ENCODE measurements at regions not wholly inside any gene's neighbourhood (a gene's known extent, or its start where the extent isn't known, plus 50 kb on each side); places are given as distances from the start of the nearest gene placed in this dataset.

DNA sequence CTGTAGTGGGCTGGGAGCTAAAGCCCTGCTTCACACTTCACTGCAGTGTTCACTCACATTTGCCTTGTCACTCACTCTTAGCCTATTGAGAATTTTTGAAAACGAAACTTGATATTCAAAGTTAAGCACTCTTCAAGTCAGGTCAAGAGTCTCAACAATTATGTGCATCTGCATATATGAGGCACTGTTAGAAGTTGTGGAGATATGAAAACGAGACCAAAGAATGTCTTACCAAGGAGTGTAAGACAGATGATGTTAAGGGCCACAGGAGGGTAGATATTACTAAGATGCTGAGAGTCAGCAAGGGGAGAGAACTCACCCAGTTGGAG, 64.7 kb upstream of the GJA8 start:
- H3K27me3 ChIP-seq (ENCODE audit: low read length): no peaks in the 10 kb centered on the region
- DNase-seq: no peak
- intact Hi-C loops (cut with micrococcal nuclease): loop anchor here (10.0 kb wide), 1 partner anchor 53 kb away; no protein-coding TSS in a partner anchor
- no peak for TF ChIP-seq EZH2phosphoT487 (IDR thresholded peaks at IDR 0.05; ENCODE audit: borderline replicate concordance, low read length)
- TF ChIP-seq, protein P1, sequence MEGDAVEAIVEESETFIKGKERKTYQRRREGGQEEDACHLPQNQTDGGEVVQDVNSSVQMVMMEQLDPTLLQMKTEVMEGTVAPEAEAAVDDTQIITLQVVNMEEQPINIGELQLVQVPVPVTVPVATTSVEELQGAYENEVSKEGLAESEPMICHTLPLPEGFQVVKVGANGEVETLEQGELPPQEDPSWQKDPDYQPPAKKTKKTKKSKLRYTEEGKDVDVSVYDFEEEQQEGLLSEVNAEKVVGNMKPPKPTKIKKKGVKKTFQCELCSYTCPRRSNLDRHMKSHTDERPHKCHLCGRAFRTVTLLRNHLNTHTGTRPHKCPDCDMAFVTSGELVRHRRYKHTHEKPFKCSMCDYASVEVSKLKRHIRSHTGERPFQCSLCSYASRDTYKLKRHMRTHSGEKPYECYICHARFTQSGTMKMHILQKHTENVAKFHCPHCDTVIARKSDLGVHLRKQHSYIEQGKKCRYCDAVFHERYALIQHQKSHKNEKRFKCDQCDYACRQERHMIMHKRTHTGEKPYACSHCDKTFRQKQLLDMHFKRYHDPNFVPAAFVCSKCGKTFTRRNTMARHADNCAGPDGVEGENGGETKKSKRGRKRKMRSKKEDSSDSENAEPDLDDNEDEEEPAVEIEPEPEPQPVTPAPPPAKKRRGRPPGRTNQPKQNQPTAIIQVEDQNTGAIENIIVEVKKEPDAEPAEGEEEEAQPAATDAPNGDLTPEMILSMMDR (conservative IDR thresholded peaks at IDR 0.05; ENCODE audit: low read depth, low read length): no peak
- no peak for TF ChIP-seq EZH2 (IDR thresholded peaks at IDR 0.05; ENCODE audit: low read length, unreplicated experiment)
- ChIA-PET CTCF (no interaction called here), POLR2A (ENCODE audit: unreplicated experiment) (no interaction called here)
- no peaks in the 10 kb centered on the region for H4K20me1 ChIP-seq (ENCODE audit: low read length)
- H3K4me1 ChIP-seq (ENCODE audit: insufficient read depth, low read length): peaks cover 13% of the 10 kb centered on the region
- H3K36me3 ChIP-seq (ENCODE audit: low read depth, low read length): no peaks in the 10 kb centered on the region
- H3K79me2 ChIP-seq (ENCODE audit: low read length): no peaks in the 10 kb centered on the region
- ATAC-seq: no peak
- no peak overlapping the region for H3K9ac ChIP-seq (ENCODE audit: low read length)
- no peak overlapping the region for H3K27ac ChIP-seq (ENCODE audit: low read length)
- no peaks in the 10 kb centered on the region for H3F3A ChIP-seq (ENCODE audit: low read length, unreplicated experiment)
- H3K9me2 ChIP-seq (replicated peaks; ENCODE audit: low read length): no peaks in the 10 kb centered on the region
- no peaks in the 10 kb centered on the region for H3K9me3 ChIP-seq (ENCODE audit: low read length)
- no peak overlapping the region for H3K4me3 ChIP-seq (ENCODE audit: low read length)
- 0 out of 2 replicates have a peak overlapping the region, but pooled peaks have one; percentile 16 for H2AFZ ChIP-seq (ENCODE audit: low read length)
- no TSS peak for BruUV-seq (replicated peaks)
- H3K4me2 ChIP-seq (ENCODE audit: low read length): no peak overlapping the region

GRCh38 chr1:147840909-147841308, 61.7 kb upstream of the GJA8 start:
- H3K9ac ChIP-seq (ENCODE audit: low read length): no peak overlapping the region
- no peak overlapping the region for H3K27ac ChIP-seq (ENCODE audit: low read length)
- ChIA-PET CTCF (no interaction called here), POLR2A (ENCODE audit: unreplicated experiment) (interaction anchor here (0.7 kb wide), 1 partner anchor 370 kb away, joined by 4 read pairs; no protein-coding TSS in a partner anchor)
- DNase-seq (no peak), ATAC-seq (no peak)
- TF ChIP-seq EZH2phosphoT487 (IDR thresholded peaks at IDR 0.05; ENCODE audit: borderline replicate concordance, low read length) (no peak), EZH2 (IDR thresholded peaks at IDR 0.05; ENCODE audit: low read length, unreplicated experiment) (no peak)
- TF ChIP-seq, protein P1 (conservative IDR thresholded peaks at IDR 0.05; ENCODE audit: low read depth, low read length): peak; percentile 36
- H3K9me2 ChIP-seq (replicated peaks; ENCODE audit: low read length): no peaks in the 10 kb centered on the region
- no peaks in the 10 kb centered on the region for H3K36me3 ChIP-seq (ENCODE audit: low read depth, low read length)
- intact Hi-C loops (cut with micrococcal nuclease): no loop called here
- no peak overlapping the region for H3K4me3 ChIP-seq (ENCODE audit: low read length)
- no peaks in the 10 kb centered on the region for H3K27me3 ChIP-seq (ENCODE audit: low read length)
- no TSS peak for BruUV-seq (replicated peaks)
- no peaks in the 10 kb centered on the region for H4K20me1 ChIP-seq (ENCODE audit: low read length)
- no peak overlapping the region for H2AFZ ChIP-seq (ENCODE audit: low read length)
- no peaks in the 10 kb centered on the region for H3K9me3 ChIP-seq (ENCODE audit: low read length)
- H3K4me2 ChIP-seq (ENCODE audit: low read length): no peak overlapping the region
- peaks cover 6% of the 10 kb centered on the region; the same call in 1 of the 2 replicates for H3K4me1 ChIP-seq (ENCODE audit: insufficient read depth, low read length)
- H3F3A ChIP-seq (ENCODE audit: low read length, unreplicated experiment): no peaks in the 10 kb centered on the region
- no peaks in the 10 kb centered on the region for H3K79me2 ChIP-seq (ENCODE audit: low read length)

- Histone ChIP-seq H4K20me1 (ENCODE audit: low read length) (no peaks in the 10 kb centered on the region), H3K36me3 (ENCODE audit: low read depth, low read length) (no peaks in the 10 kb centered on the region), H3K9me3 (ENCODE audit: low read length) (no peaks in the 10 kb centered on the region), H3K4me2 (ENCODE audit: low read length) (no peak overlapping the region), H3K9ac (ENCODE audit: low read length) (no peak overlapping the region), H3K4me3 (ENCODE audit: low read length) (no peak overlapping the region), H3K4me1 (ENCODE audit: insufficient read depth, low read length) (peaks cover 2% of the 10 kb centered on the region; the same call in 1 of the 2 replicates), H2AFZ (ENCODE audit: low read length) (no peak overlapping the region), H3F3A (ENCODE audit: low read length, unreplicated experiment) (no peaks in the 10 kb centered on the region), H3K9me2 (replicated peaks; ENCODE audit: low read length) (no peaks in the 10 kb centered on the region), H3K27ac (ENCODE audit: low read length) (no peak overlapping the region), H3K79me2 (ENCODE audit: low read length) (no peaks in the 10 kb centered on the region), H3K27me3 (ENCODE audit: low read length) (no peaks in the 10 kb centered on the region)
- BruUV-seq (replicated peaks): no TSS peak
- TF ChIP-seq EZH2 (IDR thresholded peaks at IDR 0.05; ENCODE audit: low read length, unreplicated experiment) (no peak), EZH2phosphoT487 (IDR thresholded peaks at IDR 0.05; ENCODE audit: borderline replicate concordance, low read length) (no peak)
- TF ChIP-seq, protein P1 (conservative IDR thresholded peaks at IDR 0.05; ENCODE audit: low read depth, low read length): no peak
- DNase-seq (no peak), ATAC-seq (no peak)
- CTCF ChIA-PET: no interaction called here
- intact Hi-C loops (cut with micrococcal nuclease): no loop called here
- POLR2A ChIA-PET (ENCODE audit: unreplicated experiment): no interaction called here
Measured at GRCh38 chr1:147842578-147842977, 60.0 kb upstream of the GJA8 start.
